Fibroblast of lung (primary cell): ENCODE measurements at regions not wholly inside any gene's neighbourhood (a gene's known extent, or its start where the extent isn't known, plus 50 kb on each side); places are given as distances from the start of the nearest gene placed in this dataset.

Experiments used
- DNase-seq, 2 donors: peaks; one replicate each; pipeline versions ENCODE4 v3.0.0 to v3.0.0-alpha.2; 2010; ENCODE audit warnings: low read depth in 2 of 2
- H2AFZ ChIP-seq: 2 replicates; pipeline ENCODE4 v1.5.1; 2012; ENCODE audit warnings: low read length, control low read depth, inconsistent platforms
- H3K27ac ChIP-seq: 2 replicates; pipeline ENCODE4 v1.5.1; 2011; ENCODE audit warnings: low read length, control low read depth; ENCODE audit not compliant: insufficient read depth
- H3K27me3 ChIP-seq: 2 replicates; pipeline ENCODE4 v1.5.1; 2011; ENCODE audit warnings: mild to moderate bottlenecking, low read length; ENCODE audit not compliant: control insufficient read depth, insufficient read depth
- H3K36me3 ChIP-seq: 2 replicates; pipeline ENCODE4 v1.5.1; 2011; ENCODE audit warnings: low read length; ENCODE audit not compliant: control insufficient read depth, insufficient read depth
- H3K4me1 ChIP-seq: 2 replicates; pipeline ENCODE4 v1.5.1; 2011; ENCODE audit warnings: low read length; ENCODE audit not compliant: control insufficient read depth, insufficient read depth; ENCODE audit errors: extremely low read depth
- H3K4me2 ChIP-seq: 2 replicates; pipeline ENCODE4 v1.5.1; 2011; ENCODE audit warnings: low read length, control low read depth; ENCODE audit not compliant: insufficient read depth; ENCODE audit errors: extremely low read depth
- H3K4me3 ChIP-seq, 4 experiments: fragments of 200-600 bp in 1 of 4; sonication (generic) in 1 of 4; replicated peaks in 1 of 4; 2 replicates each; pipeline ENCODE4 v1.5.1; 2011 to 2016; ENCODE audit warnings: low read length in 4 of 4, low read depth in 3 of 4, mild to moderate bottlenecking in 3 of 4, control low read depth in 2 of 4, inconsistent platforms in 1 of 4, mixed read lengths in 1 of 4; ENCODE audit not compliant: insufficient read depth in 1 of 4; ENCODE audit errors: control extremely low read depth in 1 of 4
- H3K79me2 ChIP-seq: 2 replicates; pipeline ENCODE4 v1.5.1; 2012; ENCODE audit warnings: mild to moderate bottlenecking, low read length, inconsistent platforms; ENCODE audit not compliant: control insufficient read depth, insufficient read depth
- H3K9ac ChIP-seq: 2 replicates; pipeline ENCODE4 v1.5.1; 2011; ENCODE audit warnings: mild to moderate bottlenecking, low read length, control low read depth; ENCODE audit not compliant: insufficient read depth
- H3K9me3 ChIP-seq: 2 replicates; pipeline ENCODE4 v1.5.1; 2012; ENCODE audit warnings: low read depth, low read length; ENCODE audit not compliant: control insufficient read depth, insufficient read depth
- H4K20me1 ChIP-seq: 2 replicates; pipeline ENCODE4 v1.5.1; 2011; ENCODE audit warnings: low read length; ENCODE audit not compliant: control insufficient read depth, insufficient read depth; ENCODE audit errors: extremely low read depth
- CTCF ChIP-seq, 2 donors: IDR thresholded peaks in 1 of 2; conservative IDR thresholded peaks in 1 of 2; 1 replicate in 1 of 2; 2 replicates in 1 of 2; pipeline ENCODE4 v1.5.1; 2011 to 2012; ENCODE audit warnings: low read length in 2 of 2, control low read depth in 1 of 2, inconsistent platforms in 1 of 2, low read depth in 1 of 2, mild to moderate bottlenecking in 1 of 2
- EZH2 ChIP-seq: IDR thresholded peaks from 2 replicates; pipeline ENCODE4 v1.5.1; 2012; ENCODE audit warnings: low read length, control low read depth, mild to moderate bottlenecking; ENCODE audit errors: missing control alignments

GRCh38 chr1:181863006-181863405, 198.5 kb downstream of the ZNF648 start:
- H3K79me2 ChIP-seq, result no peaks in the 10 kb centered on the region
- no peak overlapping the region for H3K4me2 ChIP-seq
- no peak overlapping the region for H3K9ac ChIP-seq
- TF ChIP-seq EZH2 (no peak), CTCF (conservative IDR thresholded peaks at IDR 0.05 in 1 of 2, IDR thresholded peaks at IDR 0.05 in 1 of 2; ENCODE audit: low read depth in 1 of 2, low read length in 2 of 2) (no peak)
- H3K27me3 ChIP-seq, result no peaks in the 10 kb centered on the region
- H4K20me1 ChIP-seq, result no peaks in the 10 kb centered on the region
- no peaks in the 10 kb centered on the region for H3K9me3 ChIP-seq
- H3K4me1 ChIP-seq, result no peaks in the 10 kb centered on the region
- no peak overlapping the region for H3K27ac ChIP-seq
- no peak for DNase-seq
- no peaks in the 10 kb centered on the region for H3K36me3 ChIP-seq
- no peak overlapping the region for H3K4me3 ChIP-seq
- H2AFZ ChIP-seq, result no peak overlapping the region

GRCh38 chr1:181858135-181858534, 203.4 kb downstream of the ZNF648 start:
- H4K20me1 ChIP-seq, result no peaks in the 10 kb centered on the region
- no peak overlapping the region for H3K4me3 ChIP-seq
- no peak overlapping the region for H3K9ac ChIP-seq
- TF ChIP-seq EZH2 (no peak), CTCF (conservative IDR thresholded peaks at IDR 0.05 in 1 of 2, IDR thresholded peaks at IDR 0.05 in 1 of 2; ENCODE audit: low read depth in 1 of 2, low read length in 2 of 2) (no peak)
- no peak for DNase-seq
- no peaks in the 10 kb centered on the region for H3K4me1 ChIP-seq
- no peaks in the 10 kb centered on the region for H3K79me2 ChIP-seq
- H2AFZ ChIP-seq, result no peak overlapping the region
- H3K27me3 ChIP-seq, result no peaks in the 10 kb centered on the region
- no peaks in the 10 kb centered on the region for H3K36me3 ChIP-seq
- H3K27ac ChIP-seq, result no peak overlapping the region
- no peak overlapping the region for H3K4me2 ChIP-seq
- no peaks in the 10 kb centered on the region for H3K9me3 ChIP-seq
